DOHH2 (cell line): ENCODE measurements at regions not wholly inside any gene's neighbourhood (a gene's known extent, or its start where the extent isn't known, plus 50 kb on each side); places are given as distances from the start of the nearest gene placed in this dataset.

Experiments
- H3F3A ChIP-seq: fragments of 200-600 bp; sonication (generic), shearing (Covaris generic); 2 replicates; pipeline ENCODE4 v1.6.0; 2016; ENCODE audit warnings: antibody characterized with exemption, mild to moderate bottlenecking; ENCODE audit not compliant: control insufficient read depth, insufficient read depth
- H3K27ac ChIP-seq: fragments of 200-600 bp; sonication (generic); 2 replicates; pipeline ENCODE4 v1.5.1; 2014; ENCODE audit warnings: low read depth, mild to moderate bottlenecking, low read length, moderate library complexity
- H3K27me3 ChIP-seq: fragments of 200-600 bp; sonication (generic); 2 replicates; pipeline ENCODE4 v1.6.1; 2014; ENCODE audit warnings: mild to moderate bottlenecking, low read length, mixed read lengths; ENCODE audit not compliant: control insufficient read depth
- H3K36me3 ChIP-seq: fragments of 200-600 bp; sonication (generic); 2 replicates; pipeline ENCODE4 v1.6.1; 2014; ENCODE audit warnings: mild to moderate bottlenecking, low read length, moderate library complexity, mixed read lengths; ENCODE audit not compliant: control insufficient read depth
- H3K4me1 ChIP-seq: fragments of 200-600 bp; sonication (generic); 2 replicates; pipeline ENCODE4 v1.6.1; 2014; ENCODE audit warnings: mild to moderate bottlenecking, low read length, mixed read lengths; ENCODE audit not compliant: control insufficient read depth
- H3K4me2 ChIP-seq: fragments of 200-600 bp; sonication (generic); 2 replicates; pipeline ENCODE4 v1.6.0; 2014; ENCODE audit warnings: mild to moderate bottlenecking, low read length, moderate library complexity
- H3K4me3 ChIP-seq: fragments of 200-600 bp; sonication (generic); 2 replicates; pipeline ENCODE4 v1.5.1; 2014; ENCODE audit warnings: mild to moderate bottlenecking, low read length, mixed read lengths
- H3K79me2 ChIP-seq: fragments of 200-600 bp; sonication (generic); 2 replicates; pipeline ENCODE4 v1.6.1; 2014; ENCODE audit warnings: mild to moderate bottlenecking, low read length, mixed read lengths; ENCODE audit not compliant: control insufficient read depth
- H3K9me2 ChIP-seq: fragments of 200-600 bp; sonication (generic); replicated peaks from 2 replicates; pipeline ENCODE4 v1.6.1; 2014; ENCODE audit warnings: mild to moderate bottlenecking, low read length, mixed read lengths; ENCODE audit not compliant: control insufficient read depth
- H3K9me3 ChIP-seq: fragments of 200-600 bp; sonication (generic); 2 replicates; pipeline ENCODE4 v1.6.1; 2014; ENCODE audit warnings: antibody characterized with exemption, low read length, mixed read lengths; ENCODE audit not compliant: control insufficient read depth, insufficient read depth
- H4K20me1 ChIP-seq: fragments of 200-600 bp; sonication (generic); 2 replicates; pipeline ENCODE4 v1.6.0; 2014; ENCODE audit warnings: low read depth, mild to moderate bottlenecking, antibody characterized with exemption, low read length, moderate library complexity; ENCODE audit not compliant: control insufficient read depth, insufficient read depth
- CTCF ChIP-seq: fragments of 200-600 bp; sonication (generic); IDR thresholded peaks from one replicate; pipeline ENCODE4 v1.5.1; 2014; ENCODE audit warnings: antibody characterized with exemption, mild to moderate bottlenecking, low read depth, low read length; ENCODE audit not compliant: poor library complexity, severe bottlenecking
- EZH2phosphoT487 ChIP-seq: fragments of 200-600 bp; sonication (generic); IDR thresholded peaks from 2 replicates; pipeline ENCODE4 v1.6.1; 2017; ENCODE audit warnings: borderline replicate concordance, mild to moderate bottlenecking, antibody characterized with exemption, low read length, moderate library complexity, mixed read lengths

GRCh38 chr2:66066032-66066431 lies 368.9 kb upstream of the MEIS1 start:
- H3F3A ChIP-seq: no peaks in the 10 kb centered on the region
- H3K27ac ChIP-seq: no peak overlapping the region
- H4K20me1 ChIP-seq: no peaks in the 10 kb centered on the region
- no peaks in the 10 kb centered on the region for H3K9me3 ChIP-seq
- TF ChIP-seq EZH2phosphoT487 (no peak), CTCF (no peak)
- no peaks in the 10 kb centered on the region for H3K9me2 ChIP-seq
- no peak overlapping the region for H3K4me3 ChIP-seq
- no peaks in the 10 kb centered on the region for H3K79me2 ChIP-seq
- H3K4me1 ChIP-seq: no peaks in the 10 kb centered on the region
- H3K36me3 ChIP-seq: no peaks in the 10 kb centered on the region
- no peak overlapping the region for H3K4me2 ChIP-seq
- H3K27me3 ChIP-seq: no peaks in the 10 kb centered on the region

- H3K36me3 ChIP-seq: no peaks in the 10 kb centered on the region
- H4K20me1 ChIP-seq: no peaks in the 10 kb centered on the region
- H3K27me3 ChIP-seq: no peaks in the 10 kb centered on the region
- no peak overlapping the region for H3K4me2 ChIP-seq
- no peaks in the 10 kb centered on the region for H3K9me2 ChIP-seq
- H3K4me3 ChIP-seq: no peak overlapping the region
- H3K9me3 ChIP-seq: no peaks in the 10 kb centered on the region
- no peaks in the 10 kb centered on the region for H3K79me2 ChIP-seq
- TF ChIP-seq CTCF (no peak), EZH2phosphoT487 (no peak)
- H3F3A ChIP-seq: no peaks in the 10 kb centered on the region
- H3K4me1 ChIP-seq: no peaks in the 10 kb centered on the region
- H3K27ac ChIP-seq: no peak overlapping the region
Measured at GRCh38 chr2:66059332-66059731, 375.6 kb upstream of the MEIS1 start.

GRCh38 chr2:66058675-66059074 lies 376.2 kb upstream of the MEIS1 start:
- Histone ChIP-seq H4K20me1 (no peaks in the 10 kb centered on the region), H3K9me2 (no peaks in the 10 kb centered on the region), H3K27me3 (no peaks in the 10 kb centered on the region), H3K4me2 (no peak overlapping the region), H3K27ac (no peak overlapping the region), H3K4me3 (no peak overlapping the region), H3K36me3 (no peaks in the 10 kb centered on the region), H3F3A (no peaks in the 10 kb centered on the region), H3K79me2 (no peaks in the 10 kb centered on the region), H3K4me1 (no peaks in the 10 kb centered on the region), H3K9me3 (no peaks in the 10 kb centered on the region)
- TF ChIP-seq EZH2phosphoT487: no peak
- TF ChIP-seq CTCF: no peak

- H3F3A ChIP-seq: no peaks in the 10 kb centered on the region
- no peaks in the 10 kb centered on the region for H3K36me3 ChIP-seq
- no peaks in the 10 kb centered on the region for H3K4me1 ChIP-seq
- no peak for TF ChIP-seq EZH2phosphoT487
- no peak for TF ChIP-seq CTCF
- H3K4me2 ChIP-seq: no peak overlapping the region
- no peaks in the 10 kb centered on the region for H3K27me3 ChIP-seq
- H3K4me3 ChIP-seq: no peak overlapping the region
- H3K9me2 ChIP-seq: no peaks in the 10 kb centered on the region
- H3K79me2 ChIP-seq: no peaks in the 10 kb centered on the region
- no peaks in the 10 kb centered on the region for H4K20me1 ChIP-seq
- no peaks in the 10 kb centered on the region for H3K9me3 ChIP-seq
- no peak overlapping the region for H3K27ac ChIP-seq
Measured at GRCh38 chr2:66057844-66058243, 377.1 kb upstream of the MEIS1 start.
